SK-N-SH (cell line): ENCODE measurements at regions not wholly inside any gene's neighbourhood (a gene's known extent, or its start where the extent isn't known, plus 50 kb on each side); places are given as distances from the start of the nearest gene placed in this dataset.

Experiments
- CTCF ChIA-PET: fragments of 300-600, 350-600 bp; formaldehyde crosslinking; extraction: SDS; loops from one replicate; lab custom pipeline; 2021; lab: Yijun Ruan, JAX
- POLR2A ChIA-PET: fragments of 350-600 bp; sonication (Branson Sonifier 250); formaldehyde crosslinking; extraction: SDS; loops from one replicate; lab custom pipeline; 2020; ENCODE audit warnings: antibody characterized with exemption, inconsistent platforms; lab: Yijun Ruan, JAX
- DNase-seq: peaks from one replicate; pipeline ENCODE4 v3.0.0; 2012
- H2AFZ ChIP-seq: fragments of 200-600 bp; sonication (generic); 2 replicates; pipeline ENCODE4 v1.8.1; 2016; ENCODE audit warnings: antibody characterized with exemption, mild to moderate bottlenecking, low read depth
- H3F3A ChIP-seq: fragments of 200-600 bp; sonication (generic); replicated peaks from 2 replicates; pipeline ENCODE3; 2016; ENCODE audit warnings: antibody characterized with exemption, mild to moderate bottlenecking; ENCODE audit not compliant: insufficient read depth
- H3K27ac ChIP-seq, 2 experiments: fragments of 200-500 bp in 1 of 2; fragments of 200-600 bp in 1 of 2; sonication (Bioruptor generic) in 1 of 2; sonication (generic), shearing (Covaris generic) in 1 of 2; 2 replicates each; pipeline versions ENCODE4 v1.5.1 to v1.6.1; 2014 to 2016; ENCODE audit warnings: low read depth in 2 of 2, inconsistent platforms in 1 of 2, low read length in 1 of 2, mild to moderate bottlenecking in 1 of 2, mixed read lengths in 1 of 2
- H3K27me3 ChIP-seq: fragments of 200-600 bp; sonication (generic), shearing (Covaris generic); 2 replicates; pipeline ENCODE4 v1.6.1; 2016; ENCODE audit warnings: mixed run types; ENCODE audit not compliant: insufficient read depth
- H3K36me3 ChIP-seq, 2 experiments: fragments of 200-500 bp in 1 of 2; fragments of 200-600 bp in 1 of 2; sonication (Bioruptor generic) in 1 of 2; sonication (generic) in 1 of 2; replicated peaks in 1 of 2; 2 replicates each; pipeline versions ENCODE3 to v1.5.1; 2014 to 2016; ENCODE audit warnings: low read length in 1 of 2, mild to moderate bottlenecking in 1 of 2; ENCODE audit not compliant: insufficient read depth in 2 of 2, control insufficient read depth in 1 of 2
- H3K4me1 ChIP-seq, 2 experiments: fragments of 200-500 bp in 1 of 2; fragments of 200-600 bp in 1 of 2; sonication (Bioruptor generic) in 1 of 2; sonication (generic), shearing (Covaris generic) in 1 of 2; 2 replicates each; pipeline versions ENCODE4 v1.5.1 to v1.6.1; 2014 to 2016; ENCODE audit warnings: low read depth in 1 of 2, low read length in 1 of 2, mixed run types in 1 of 2; ENCODE audit not compliant: insufficient read depth in 2 of 2, control insufficient read depth in 1 of 2
- H3K4me2 ChIP-seq: fragments of 200-600 bp; sonication (generic), shearing (Covaris generic); 2 replicates; pipeline ENCODE4 v1.6.1; 2017; ENCODE audit warnings: mixed run types
- H3K4me3 ChIP-seq, 2 experiments: fragments of 200-500 bp in 1 of 2; fragments of 200-600 bp in 1 of 2; sonication (Bioruptor generic) in 1 of 2; sonication (generic), shearing (Covaris generic) in 1 of 2; 2 replicates each; pipeline versions ENCODE4 v1.5.1 to v1.8.1; 2014 to 2016; ENCODE audit warnings: low read depth in 2 of 2, inconsistent platforms in 1 of 2, low read length in 1 of 2, mild to moderate bottlenecking in 1 of 2, mixed read lengths in 1 of 2, moderate library complexity in 1 of 2
- H3K79me2 ChIP-seq: fragments of 200-600 bp; sonication (generic); 2 replicates; pipeline ENCODE4 v1.8.1; 2017; ENCODE audit warnings: mild to moderate bottlenecking; ENCODE audit not compliant: insufficient read depth
- H3K9ac ChIP-seq: fragments of 200-600 bp; sonication (generic); 2 replicates; pipeline ENCODE4 v1.6.1; 2017; ENCODE audit warnings: mixed run types
- H3K9me2 ChIP-seq: fragments of 200-600 bp; sonication (generic); 2 replicates; pipeline ENCODE4 v1.6.1; 2017; ENCODE audit warnings: mixed run types
- H3K9me3 ChIP-seq: fragments of 200-600 bp; sonication (generic); 2 replicates; pipeline ENCODE4 v1.6.1; 2017; ENCODE audit warnings: mixed run types, mild to moderate bottlenecking, moderate library complexity
- H4K20me1 ChIP-seq: fragments of 200-600 bp; sonication (generic); 2 replicates; pipeline ENCODE4 v1.6.1; 2017; ENCODE audit warnings: mild to moderate bottlenecking, mixed run types; ENCODE audit not compliant: insufficient read depth
- CHD2 ChIP-seq: fragments of 150-350 bp; IDR thresholded peaks from 2 replicates; pipeline ENCODE4 v1.6.1; 2018; ENCODE audit warnings: low read length; ENCODE audit not compliant: partially characterized antibody
- EZH2phosphoT487 ChIP-seq: fragments of 200-600 bp; sonication (generic); IDR thresholded peaks from 2 replicates; pipeline ENCODE4 v1.6.1; 2017; ENCODE audit warnings: low read depth, mixed run types, mild to moderate bottlenecking, antibody characterized with exemption, moderate library complexity, borderline replicate concordance
- FOSL2 ChIP-seq: IDR thresholded peaks from 2 replicates; pipeline ENCODE4 v1.4.0; 2012; ENCODE audit warnings: low read depth, mild to moderate bottlenecking, moderate library complexity, borderline replicate concordance
- GABPA ChIP-seq: IDR thresholded peaks from 2 replicates; pipeline ENCODE4 v1.4.0; 2012; ENCODE audit warnings: low read depth, mild to moderate bottlenecking
- GATA2 ChIP-seq: sonication (generic); formaldehyde crosslinking; IDR thresholded peaks from 2 replicates; pipeline ENCODE4 v1.5.0; 2020; ENCODE audit warnings: mild to moderate bottlenecking, missing genetic modification reagents
- MEF2A ChIP-seq: IDR thresholded peaks from 2 replicates; pipeline ENCODE4 v1.4.0; 2012; ENCODE audit warnings: low read depth, borderline replicate concordance
- NFIC ChIP-seq: IDR thresholded peaks from 2 replicates; pipeline ENCODE4 v1.4.0; 2012; ENCODE audit warnings: borderline replicate concordance
- PBX3 ChIP-seq: IDR thresholded peaks from 2 replicates; pipeline ENCODE4; 2012
- POLR2AphosphoS5 ChIP-seq: IDR thresholded peaks from 2 replicates; pipeline ENCODE4 v1.6.1; 2012; ENCODE audit warnings: low read depth, low read length
- RFX5 ChIP-seq: IDR thresholded peaks from 2 replicates; pipeline ENCODE4 v1.6.1; 2012; ENCODE audit warnings: mild to moderate bottlenecking, improper control_type of control experiment, low read length
- TAF1 ChIP-seq: IDR thresholded peaks from 2 replicates; pipeline ENCODE4 v1.6.1; 2012; ENCODE audit warnings: low read depth, mild to moderate bottlenecking, low read length, moderate library complexity, borderline replicate concordance
- TCF12 ChIP-seq: IDR thresholded peaks from 2 replicates; pipeline ENCODE4 v1.4.0; 2012
- TEAD4 ChIP-seq: IDR thresholded peaks from 2 replicates; pipeline ENCODE4 v1.4.0; 2012; ENCODE audit warnings: mild to moderate bottlenecking, borderline replicate concordance; ENCODE audit not compliant: insufficient read depth
- WGBS: methylation state at CpG from one replicate; pipeline ENCODE4 v1.1.6; 2017; ENCODE audit warnings: low lambda C conversion rate; 5-methylcytosine and 5-hydroxymethylcytosine counted together

DNA sequence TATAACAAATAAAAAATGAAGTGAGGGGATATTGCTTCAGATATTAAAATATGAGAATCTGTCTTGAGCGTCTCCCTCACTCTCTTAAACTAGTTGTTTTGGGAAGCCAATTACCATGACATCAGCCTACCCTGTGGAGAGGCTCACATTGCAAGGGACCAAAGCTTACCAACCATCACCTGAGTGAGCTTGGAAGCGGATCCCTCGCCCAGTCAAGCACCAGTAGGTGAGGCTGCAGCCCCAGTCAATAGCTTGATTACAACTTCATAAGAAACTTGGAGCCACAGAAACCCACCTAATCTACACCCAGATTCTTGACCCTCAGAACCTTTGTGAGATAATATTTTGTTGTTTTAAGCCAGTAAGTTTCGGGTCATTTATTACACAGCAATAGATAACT is 206.2 kb downstream of the CEMIP2 start (continued):
- no peak for TF ChIP-seq POLR2AphosphoS5
- no peak for TF ChIP-seq EZH2phosphoT487
- TF ChIP-seq TEAD4, result no peak
- no peak for TF ChIP-seq TCF12

DNA sequence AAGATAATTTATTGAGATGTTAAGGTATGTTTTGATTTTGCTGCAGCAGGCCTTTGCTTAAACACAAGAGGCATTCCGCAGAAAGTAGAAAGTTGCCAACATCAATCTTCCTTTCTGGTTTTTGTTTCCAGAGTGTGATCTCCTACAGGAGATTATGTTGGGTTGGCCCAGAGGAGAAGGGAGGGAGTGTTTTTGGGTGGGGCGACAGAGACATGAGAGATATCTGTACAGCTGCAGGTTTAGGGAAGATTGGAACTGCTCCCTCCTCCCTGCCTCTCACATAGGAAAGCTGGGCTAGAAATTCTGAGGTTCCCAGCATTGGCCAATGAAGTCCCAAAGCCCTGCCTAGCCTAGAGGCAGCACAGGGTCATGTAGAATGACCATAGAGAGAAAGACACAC is 211.0 kb downstream of the CEMIP2 start:
- H3K9me3 ChIP-seq, result no peaks in the 10 kb centered on the region
- POLR2A ChIA-PET, result no interaction called here

DNA sequence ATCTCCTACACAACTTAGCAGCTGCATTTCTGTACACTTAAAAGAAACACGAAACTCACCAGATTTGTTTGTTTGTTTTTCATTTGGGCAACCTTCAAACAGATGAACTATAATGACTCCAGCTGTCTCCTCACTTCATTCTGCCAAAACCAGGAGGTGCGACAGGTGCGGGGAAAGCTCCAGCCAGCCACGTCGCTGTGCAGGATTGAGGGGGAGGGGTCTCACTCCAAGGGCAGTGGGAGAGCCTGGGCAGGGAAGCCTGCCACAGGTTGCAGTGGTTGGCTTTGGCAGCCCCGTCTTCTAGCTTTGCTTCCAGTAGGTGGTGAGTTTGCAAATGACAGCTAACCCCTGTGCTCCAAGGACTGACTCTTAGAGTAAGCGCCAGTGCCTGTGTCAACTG is 215.8 kb downstream of the CEMIP2 start:
- TF ChIP-seq TCF12 (no peak), NFIC (no peak)

More for the DNA sequence above, 211.0 kb downstream of the CEMIP2 start:
- H4K20me1 ChIP-seq, result no peaks in the 10 kb centered on the region
- TF ChIP-seq TAF1, result no peak
- no peak for TF ChIP-seq PBX3
- TF ChIP-seq TCF12, result no peak
- TF ChIP-seq GABPA, result no peak
- TF ChIP-seq GATA2 (CRISPR knock-in tag), result no peak
- no peak for TF ChIP-seq FOSL2
- TF ChIP-seq NFIC, result no peak
- no peak for TF ChIP-seq RFX5
- no peak for TF ChIP-seq CHD2
- no peak for TF ChIP-seq MEF2A
- WGBS, result 2% methylated on average over 2 of the region's 2 CpGs
- H3K4me2 ChIP-seq, result no peak overlapping the region
- DNase-seq, result no peak
- H3K9me2 ChIP-seq, result no peaks in the 10 kb centered on the region
- peaks cover 19% of the 10 kb centered on the region; the same call in 1 of the 2 replicates for H3K27me3 ChIP-seq
- no peaks in the 10 kb centered on the region for H3K79me2 ChIP-seq
- H3K36me3 ChIP-seq, result no peaks in the 10 kb centered on the region
- H3K27ac ChIP-seq, result no peak overlapping the region
- no peaks in the 10 kb centered on the region for H3F3A ChIP-seq
- H3K9ac ChIP-seq, result no peak overlapping the region
- CTCF ChIA-PET, result interaction anchor here (0.6 kb wide), 1 partner anchor 85 kb away, joined by 3 read pairs; no protein-coding TSS in a partner anchor
- H3K4me3 ChIP-seq, result no peak overlapping the region
- no peaks in the 10 kb centered on the region for H3K4me1 ChIP-seq
- H2AFZ ChIP-seq, result no peak overlapping the region

More for the DNA sequence above, 215.8 kb downstream of the CEMIP2 start:
- no peaks in the 10 kb centered on the region for H3K9me3 ChIP-seq
- POLR2A ChIA-PET, result no interaction called here
- 7% methylated on average over 7 of the region's 7 CpGs for WGBS
- no peaks in the 10 kb centered on the region for H3K79me2 ChIP-seq
- no peaks in the 10 kb centered on the region for H3K9me2 ChIP-seq
- H3K4me2 ChIP-seq, result no peak overlapping the region
- H3K27ac ChIP-seq, result no peak overlapping the region
- DNase-seq, result no peak
- no peaks in the 10 kb centered on the region for H3F3A ChIP-seq
- CTCF ChIA-PET, result no interaction called here
- H2AFZ ChIP-seq, result no peak overlapping the region
- no peaks in the 10 kb centered on the region for H3K4me1 ChIP-seq
- H4K20me1 ChIP-seq, result no peaks in the 10 kb centered on the region
- peaks cover 15% of the 10 kb centered on the region; the same call in 1 of the 2 replicates for H3K27me3 ChIP-seq
- no peaks in the 10 kb centered on the region for H3K36me3 ChIP-seq
- H3K4me3 ChIP-seq, result no peak overlapping the region
- no peak overlapping the region for H3K9ac ChIP-seq
